Endothelial cell of umbilical vein (primary cell): ENCODE measurements at regions not wholly inside any gene's neighbourhood (a gene's known extent, or its start where the extent isn't known, plus 50 kb on each side); places are given as distances from the start of the nearest gene placed in this dataset.

Experiments
- BruUV-seq: library from RNA; stranded (reverse); fragments of 400-500 nt; replicated peaks from 2 replicates; lab custom pipeline; 2021; lab: Mats Ljungman, UMichigan
- CTCF ChIA-PET: fragments of 300-600, 350-600 bp; sonication (Branson Sonifier 250); formaldehyde crosslinking; loops from one replicate; lab custom pipeline; 2021; ENCODE audit warnings: antibody characterized with exemption, inconsistent platforms; lab: Charles Lee
- POLR2A ChIA-PET: fragments of 300-600, 350-600 bp; sonication (Branson Sonifier 250); formaldehyde crosslinking; loops from one replicate; lab custom pipeline; 2021; ENCODE audit warnings: antibody characterized with exemption, inconsistent platforms; lab: Charles Lee
- DNase-seq: peaks from one replicate; pipeline ENCODE4 v3.0.0-alpha.2; 2011; ENCODE audit warnings: low read depth, low spot score
- FAIRE-seq: peaks from 2 replicates; lab custom pipeline; 2011; peaks lifted over from hg19 to GRCh38; lab: Jason Lieb, UNC
- H2AFZ ChIP-seq: 2 replicates; pipeline ENCODE4 v1.6.0; 2012; ENCODE audit warnings: low read depth, low read length, control low read depth, inconsistent platforms
- H3K27ac ChIP-seq: 2 replicates; pipeline ENCODE4 v1.5.1; 2011; ENCODE audit warnings: low read depth, mild to moderate bottlenecking, control low read depth, low read length, moderate library complexity; ENCODE audit not compliant: insufficient read depth
- H3K27me3 ChIP-seq, 2 experiments: 2 replicates each; pipeline versions ENCODE4 v1.6.0 to v1.6.1; 2011; ENCODE audit warnings: low read length in 2 of 2, mixed read lengths in 1 of 2; ENCODE audit not compliant: control insufficient read depth in 2 of 2, insufficient read depth in 2 of 2
- H3K36me3 ChIP-seq, 2 experiments: 2 replicates in 1 of 2; 3 replicates in 1 of 2; pipeline ENCODE4 v1.5.1; 2011; ENCODE audit warnings: low read length in 2 of 2, mild to moderate bottlenecking in 1 of 2, moderate library complexity in 1 of 2; ENCODE audit not compliant: control insufficient read depth in 2 of 2, insufficient read depth in 2 of 2; ENCODE audit errors: extremely low read depth in 1 of 2
- H3K4me1 ChIP-seq: 3 replicates; pipeline ENCODE4 v1.5.1; 2011; ENCODE audit warnings: mild to moderate bottlenecking, low read length; ENCODE audit not compliant: control insufficient read depth, insufficient read depth; ENCODE audit errors: extremely low read depth
- H3K4me2 ChIP-seq: 2 replicates; pipeline ENCODE4 v1.6.1; 2011; ENCODE audit warnings: low read length, control low read depth, mixed read lengths; ENCODE audit not compliant: insufficient read depth
- H3K4me3 ChIP-seq, 3 experiments: fragments of 200-600 bp in 1 of 3; sonication (generic), shearing (Covaris generic) in 1 of 3; replicated peaks in 1 of 3; 2 replicates each; pipeline ENCODE4 v1.5.1; 2011 to 2016; ENCODE audit warnings: control low read depth in 3 of 3, low read length in 3 of 3, mild to moderate bottlenecking in 2 of 3, inconsistent platforms in 1 of 3, low read depth in 1 of 3, moderate library complexity in 1 of 3; ENCODE audit not compliant: insufficient read depth in 1 of 3
- H3K79me2 ChIP-seq: 2 replicates; pipeline ENCODE4 v1.6.0; 2012; ENCODE audit warnings: low read length, inconsistent platforms; ENCODE audit not compliant: control insufficient read depth, insufficient read depth
- H3K9ac ChIP-seq: replicated peaks from 2 replicates; pipeline ENCODE3; 2011; ENCODE audit warnings: low read length, control low read depth; ENCODE audit not compliant: insufficient read depth; ENCODE audit errors: extremely low read depth
- H3K9me1 ChIP-seq: replicated peaks from 3 replicates; pipeline ENCODE4 v1.6.0; 2011; ENCODE audit warnings: mild to moderate bottlenecking, low read length; ENCODE audit not compliant: control insufficient read depth, insufficient read depth; ENCODE audit errors: extremely low read depth
- H3K9me3 ChIP-seq: replicated peaks from 2 replicates; pipeline ENCODE4 v1.5.1; 2012; ENCODE audit warnings: low read length, inconsistent platforms; ENCODE audit not compliant: control insufficient read depth, insufficient read depth
- H4K20me1 ChIP-seq: replicated peaks from 2 replicates; pipeline ENCODE3; 2011; ENCODE audit warnings: mild to moderate bottlenecking, low read length; ENCODE audit not compliant: control insufficient read depth, insufficient read depth; ENCODE audit errors: extremely low read depth
- EZH2 ChIP-seq: IDR thresholded peaks from 2 replicates; pipeline ENCODE4 v1.6.1; 2012; ENCODE audit warnings: borderline replicate concordance, low read depth, mild to moderate bottlenecking, moderate library complexity, low read length, inconsistent platforms; ENCODE audit not compliant: severe bottlenecking
- FOS ChIP-seq: IDR thresholded peaks from 2 replicates; pipeline ENCODE4 v1.6.1; 2011; ENCODE audit warnings: mild to moderate bottlenecking, low read length, moderate library complexity, borderline replicate concordance; ENCODE audit not compliant: insufficient read depth
- GATA2 ChIP-seq: IDR thresholded peaks from 2 replicates; pipeline ENCODE4 v1.7.0; 2011; ENCODE audit warnings: low read depth, mild to moderate bottlenecking, moderate library complexity, mixed read lengths, low read length; ENCODE audit not compliant: insufficient read length, insufficient read depth
- JUN ChIP-seq: IDR thresholded peaks from 2 replicates; pipeline ENCODE4 v1.6.1; 2011; ENCODE audit warnings: borderline replicate concordance, low read depth; ENCODE audit not compliant: insufficient read length, insufficient read depth
- MYC ChIP-seq: IDR thresholded peaks from one replicate; pipeline ENCODE4 v1.6.1; 2011; ENCODE audit warnings: mild to moderate bottlenecking, low read depth, low read length
- POLR2A ChIP-seq: IDR thresholded peaks from 2 replicates; pipeline ENCODE4 v1.6.1; 2012; ENCODE audit warnings: low read depth, mild to moderate bottlenecking, control low read depth, low read length
- POLR2AphosphoS5 ChIP-seq: IDR thresholded peaks from 2 replicates; pipeline ENCODE4 v1.6.1; 2012; ENCODE audit warnings: low read depth, mild to moderate bottlenecking, control low read depth, low read length, moderate library complexity; ENCODE audit not compliant: insufficient read depth
- dilution Hi-C: fragments of 300-500 bp; cut with MboI; formaldehyde crosslinking; loops from one replicate; pipeline ENCODE4 v1.15.0; 2019; ENCODE audit warnings: low sequenced_read_pairs; ENCODE audit not compliant: extremely low pct_ligation_motif_present
- intact Hi-C: fragments of 100-400 bp; cut with micrococcal nuclease; formaldehyde crosslinking; loops from one replicate; pipeline ENCODE4 v1.10.0; 2022
- TF ChIP-seq, protein P1 (sequence below): IDR thresholded peaks from 2 replicates; pipeline ENCODE4 v1.6.1; 2011; ENCODE audit not compliant: insufficient read depth, insufficient read length
- TF ChIP-seq, protein P2 (sequence below), 2 donors: IDR thresholded peaks; 1 replicate in 1 of 2; 2 replicates in 1 of 2; pipeline ENCODE4 v1.5.1; 2011; ENCODE audit warnings: low read length in 2 of 2, mild to moderate bottlenecking in 2 of 2, moderate library complexity in 2 of 2, control low read depth in 1 of 2, inconsistent platforms in 1 of 2, low read depth in 1 of 2; ENCODE audit not compliant: insufficient read depth in 1 of 2; ENCODE audit errors: extremely low read depth in 1 of 2

- H4K20me1 ChIP-seq, result no peaks in the 10 kb centered on the region
- H3K79me2 ChIP-seq, result no peaks in the 10 kb centered on the region
- TF ChIP-seq MYC, result no peak
- no peak for TF ChIP-seq JUN
- TF ChIP-seq GATA2, result no peak
- no peak for FAIRE-seq
- H3K27me3 ChIP-seq, result no peaks in the 10 kb centered on the region
- no peaks in the 10 kb centered on the region for H3K9me1 ChIP-seq
- H3K4me3 ChIP-seq, result no peak overlapping the region
- dilution Hi-C loops, result no loop called here
- H3K4me2 ChIP-seq, result no peak overlapping the region
- CTCF ChIA-PET, result no interaction called here
- POLR2A ChIA-PET, result no interaction called here
- H3K4me1 ChIP-seq, result no peaks in the 10 kb centered on the region
- H3K9me3 ChIP-seq, result peaks cover 5% of the 10 kb centered on the region
- BruUV-seq, result no TSS peak
- H3K27ac ChIP-seq, result no peak overlapping the region
- no peak for DNase-seq
- H3K9ac ChIP-seq, result no peak overlapping the region
- no peaks in the 10 kb centered on the region for H3K36me3 ChIP-seq
- intact Hi-C loops, result no loop called here
- H2AFZ ChIP-seq, result no peak overlapping the region
Observed at GRCh38 chr13:84649853-84650252, 767.6 kb upstream of the SLITRK1 start.

DNA sequence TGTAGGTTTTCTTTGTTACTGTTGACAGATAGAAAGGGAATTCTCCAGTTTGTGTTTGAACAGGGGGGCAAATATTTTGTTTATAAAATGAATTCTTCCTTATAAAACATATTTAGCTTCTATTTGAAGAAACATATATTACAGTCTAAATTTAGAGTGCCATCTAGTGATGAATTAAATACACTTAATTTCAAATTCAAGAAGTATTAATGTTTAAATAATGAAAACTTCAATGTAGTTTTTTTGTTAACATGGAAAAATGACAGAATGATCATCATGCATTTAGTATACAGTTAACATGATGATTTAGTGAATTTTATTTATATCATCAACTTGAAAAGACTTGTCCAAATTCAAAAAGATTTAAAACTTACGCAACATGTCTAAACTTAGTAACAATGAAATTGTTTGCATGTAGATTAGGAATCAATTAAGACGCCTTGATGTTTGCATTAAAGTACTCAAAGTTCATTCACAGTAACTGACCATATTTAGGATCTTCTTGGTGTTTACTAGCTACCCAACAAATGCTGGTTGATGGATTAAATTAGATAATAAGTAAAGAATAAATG, 765.9 kb upstream of the SLITRK1 start:
- H3K9ac ChIP-seq, result no peak overlapping the region
- no peak for FAIRE-seq
- dilution Hi-C loops (no loop called here), intact Hi-C loops (no loop called here)
- H3K9me3 ChIP-seq, result peaks cover 7% of the 10 kb centered on the region
- DNase-seq, result no peak
- no peaks in the 10 kb centered on the region for H3K27me3 ChIP-seq
- no peak overlapping the region for H3K27ac ChIP-seq
- ChIA-PET POLR2A (no interaction called here), CTCF (no interaction called here)
- BruUV-seq, result no TSS peak
- no peak overlapping the region for H3K4me3 ChIP-seq
- no peaks in the 10 kb centered on the region for H3K79me2 ChIP-seq
- H3K36me3 ChIP-seq, result no peaks in the 10 kb centered on the region
- no peaks in the 10 kb centered on the region for H4K20me1 ChIP-seq
- TF ChIP-seq EZH2 (no peak), MYC (no peak), FOS (no peak), POLR2AphosphoS5 (no peak), GATA2 (no peak), JUN (no peak), POLR2A (no peak)
- TF ChIP-seq, protein P1, sequence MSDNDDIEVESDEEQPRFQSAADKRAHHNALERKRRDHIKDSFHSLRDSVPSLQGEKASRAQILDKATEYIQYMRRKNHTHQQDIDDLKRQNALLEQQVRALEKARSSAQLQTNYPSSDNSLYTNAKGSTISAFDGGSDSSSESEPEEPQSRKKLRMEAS, result no peak
- TF ChIP-seq, protein P2, sequence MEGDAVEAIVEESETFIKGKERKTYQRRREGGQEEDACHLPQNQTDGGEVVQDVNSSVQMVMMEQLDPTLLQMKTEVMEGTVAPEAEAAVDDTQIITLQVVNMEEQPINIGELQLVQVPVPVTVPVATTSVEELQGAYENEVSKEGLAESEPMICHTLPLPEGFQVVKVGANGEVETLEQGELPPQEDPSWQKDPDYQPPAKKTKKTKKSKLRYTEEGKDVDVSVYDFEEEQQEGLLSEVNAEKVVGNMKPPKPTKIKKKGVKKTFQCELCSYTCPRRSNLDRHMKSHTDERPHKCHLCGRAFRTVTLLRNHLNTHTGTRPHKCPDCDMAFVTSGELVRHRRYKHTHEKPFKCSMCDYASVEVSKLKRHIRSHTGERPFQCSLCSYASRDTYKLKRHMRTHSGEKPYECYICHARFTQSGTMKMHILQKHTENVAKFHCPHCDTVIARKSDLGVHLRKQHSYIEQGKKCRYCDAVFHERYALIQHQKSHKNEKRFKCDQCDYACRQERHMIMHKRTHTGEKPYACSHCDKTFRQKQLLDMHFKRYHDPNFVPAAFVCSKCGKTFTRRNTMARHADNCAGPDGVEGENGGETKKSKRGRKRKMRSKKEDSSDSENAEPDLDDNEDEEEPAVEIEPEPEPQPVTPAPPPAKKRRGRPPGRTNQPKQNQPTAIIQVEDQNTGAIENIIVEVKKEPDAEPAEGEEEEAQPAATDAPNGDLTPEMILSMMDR (IDR thresholded peaks at IDR 0.05; ENCODE audit: extremely low read depth in 1 of 2, insufficient read depth in 1 of 2, low read depth in 1 of 2, low read length in 2 of 2), result no peak
- no peak overlapping the region for H2AFZ ChIP-seq
- no peaks in the 10 kb centered on the region for H3K4me1 ChIP-seq
- H3K9me1 ChIP-seq, result no peaks in the 10 kb centered on the region
- H3K4me2 ChIP-seq, result no peak overlapping the region
